ENCODE measurements at regions not wholly inside any gene's neighbourhood (a gene's known extent, or its start where the extent isn't known, plus 50 kb on each side); places are given as distances from the start of the nearest gene placed in this dataset.

DNA sequence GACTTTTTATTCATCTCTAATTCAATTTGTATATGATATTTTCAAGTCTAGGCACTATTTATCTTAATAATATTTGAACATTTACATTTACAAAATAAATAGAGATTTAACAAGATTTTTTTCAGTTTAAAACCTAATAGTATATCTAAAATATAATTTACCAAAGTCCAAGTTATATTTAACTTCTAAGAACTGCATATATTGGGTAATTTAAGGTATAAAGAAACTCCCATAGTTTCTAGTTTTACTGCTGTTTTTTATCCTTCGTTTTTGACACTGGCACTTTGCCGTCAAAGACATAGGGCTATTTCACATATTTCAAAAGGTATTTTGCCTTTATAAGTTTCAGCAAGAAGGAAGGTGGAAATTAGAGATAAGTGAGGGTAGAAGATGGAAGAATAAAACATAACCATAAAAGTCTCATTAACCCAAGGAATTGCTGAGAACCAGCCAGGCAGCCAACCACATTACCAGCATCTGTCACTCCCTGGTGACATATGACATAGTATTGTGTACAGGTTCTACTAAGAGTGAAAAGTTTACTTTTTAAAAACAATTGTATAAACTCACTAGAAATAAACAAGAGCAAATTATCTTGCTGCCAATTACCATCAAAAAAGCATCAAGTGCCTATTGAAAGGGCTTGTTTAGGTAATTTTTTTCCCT is 251.5 kb downstream of the NSUN3 start:
- no peak for DNase-seq (ENCODE audit: low read depth in 1 of 2, low spot score in 1 of 2)
- Histone ChIP-seq H3K36me3 (no peaks in the 10 kb centered on the region), H3K27me3 (no peaks in the 10 kb centered on the region), H3K27ac (no peak overlapping the region), H3K9me3 (ENCODE audit: low read depth) (no peaks in the 10 kb centered on the region), H3K4me1 (ENCODE audit: low read depth) (no peaks in the 10 kb centered on the region), H3K4me3 (no peak overlapping the region)
- TF ChIP-seq, protein P1, sequence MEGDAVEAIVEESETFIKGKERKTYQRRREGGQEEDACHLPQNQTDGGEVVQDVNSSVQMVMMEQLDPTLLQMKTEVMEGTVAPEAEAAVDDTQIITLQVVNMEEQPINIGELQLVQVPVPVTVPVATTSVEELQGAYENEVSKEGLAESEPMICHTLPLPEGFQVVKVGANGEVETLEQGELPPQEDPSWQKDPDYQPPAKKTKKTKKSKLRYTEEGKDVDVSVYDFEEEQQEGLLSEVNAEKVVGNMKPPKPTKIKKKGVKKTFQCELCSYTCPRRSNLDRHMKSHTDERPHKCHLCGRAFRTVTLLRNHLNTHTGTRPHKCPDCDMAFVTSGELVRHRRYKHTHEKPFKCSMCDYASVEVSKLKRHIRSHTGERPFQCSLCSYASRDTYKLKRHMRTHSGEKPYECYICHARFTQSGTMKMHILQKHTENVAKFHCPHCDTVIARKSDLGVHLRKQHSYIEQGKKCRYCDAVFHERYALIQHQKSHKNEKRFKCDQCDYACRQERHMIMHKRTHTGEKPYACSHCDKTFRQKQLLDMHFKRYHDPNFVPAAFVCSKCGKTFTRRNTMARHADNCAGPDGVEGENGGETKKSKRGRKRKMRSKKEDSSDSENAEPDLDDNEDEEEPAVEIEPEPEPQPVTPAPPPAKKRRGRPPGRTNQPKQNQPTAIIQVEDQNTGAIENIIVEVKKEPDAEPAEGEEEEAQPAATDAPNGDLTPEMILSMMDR (IDR thresholded peaks at IDR 0.05; ENCODE audit: low read depth, low read length), result no peak

DNA sequence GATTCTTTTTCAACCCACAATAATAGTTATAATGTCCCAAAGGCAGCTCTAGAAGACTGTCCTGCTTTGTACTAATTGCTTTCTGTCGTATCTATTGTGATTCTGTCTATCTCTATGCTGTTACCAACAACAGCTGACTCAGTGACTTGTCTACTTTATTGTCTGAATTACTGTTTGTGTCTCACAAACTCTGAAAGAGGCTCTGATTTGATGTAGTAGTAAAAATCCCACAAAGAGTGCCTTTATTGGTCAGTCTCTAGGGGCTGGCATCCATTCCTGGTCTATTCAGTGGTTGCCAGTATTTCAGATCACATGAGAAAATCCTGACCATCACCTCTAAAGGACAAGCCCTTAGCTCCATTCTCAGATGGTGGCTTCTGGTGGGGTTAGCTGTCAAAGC is 254.2 kb downstream of the NSUN3 start:
- no peaks in the 10 kb centered on the region for H3K4me1 ChIP-seq (ENCODE audit: low read depth)
- DNase-seq (ENCODE audit: low read depth in 1 of 2, low spot score in 1 of 2), result no peak
- TF ChIP-seq, protein P1 (IDR thresholded peaks at IDR 0.05; ENCODE audit: low read depth, low read length), result no peak

DNA sequence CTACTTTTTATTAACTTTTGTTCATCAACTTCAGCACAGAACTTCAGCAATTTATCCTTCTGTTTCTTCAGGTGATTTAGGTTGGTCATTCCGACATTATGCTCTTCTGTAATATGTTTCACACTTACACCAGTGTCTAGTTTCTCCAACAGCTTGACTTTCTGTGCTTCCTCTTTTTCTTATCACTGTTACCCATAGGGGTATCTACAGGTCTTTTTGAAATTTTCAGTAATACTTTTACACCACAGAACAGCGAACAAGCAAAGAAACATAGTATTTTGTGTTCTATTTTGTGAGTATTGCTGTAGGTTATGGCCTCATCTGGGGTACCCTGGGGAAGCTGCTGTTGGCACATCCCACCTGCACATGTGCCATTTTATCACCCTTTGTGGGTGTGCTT is 260.7 kb downstream of the NSUN3 start:
- TF ChIP-seq, protein P1 (IDR thresholded peaks at IDR 0.05; ENCODE audit: low read depth, low read length), result no peak

More for the DNA sequence above, 254.2 kb downstream of the NSUN3 start:
- Histone ChIP-seq H3K4me3 (no peak overlapping the region), H3K36me3 (no peaks in the 10 kb centered on the region), H3K9me3 (ENCODE audit: low read depth) (no peaks in the 10 kb centered on the region), H3K27me3 (no peaks in the 10 kb centered on the region), H3K27ac (no peak overlapping the region)

DNA sequence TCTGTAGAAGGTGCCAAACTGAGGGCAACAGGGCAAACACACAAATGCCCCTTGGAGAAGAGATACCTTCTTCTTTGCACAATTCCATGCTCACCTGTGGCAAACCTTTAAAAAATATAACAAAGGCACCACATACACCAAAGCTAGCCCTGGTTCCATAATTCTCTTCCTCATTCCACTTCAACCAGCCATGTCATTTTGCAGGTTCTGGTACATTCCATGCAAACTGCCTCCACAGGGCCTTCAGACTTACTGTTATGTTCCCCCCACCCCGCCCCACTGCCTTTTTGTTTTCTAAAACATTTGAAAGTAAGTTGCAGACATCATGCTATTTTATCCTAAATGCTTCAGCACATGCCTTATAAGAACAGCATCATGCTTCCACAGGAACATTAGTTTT is 269.0 kb downstream of the NSUN3 start:
- Histone ChIP-seq H3K4me1 (ENCODE audit: low read depth) (no peaks in the 10 kb centered on the region), H3K9me3 (ENCODE audit: low read depth) (no peaks in the 10 kb centered on the region), H3K4me3 (no peak overlapping the region), H3K27me3 (no peaks in the 10 kb centered on the region), H3K27ac (no peak overlapping the region), H3K36me3 (no peaks in the 10 kb centered on the region)
- TF ChIP-seq, protein P1 (IDR thresholded peaks at IDR 0.05; ENCODE audit: low read depth, low read length), result no peak
- DNase-seq (ENCODE audit: low read depth in 1 of 2, low spot score in 1 of 2), result no peak

More for the DNA sequence above, 260.7 kb downstream of the NSUN3 start:
- Histone ChIP-seq H3K9me3 (ENCODE audit: low read depth) (no peaks in the 10 kb centered on the region), H3K4me3 (no peak overlapping the region), H3K36me3 (no peaks in the 10 kb centered on the region), H3K4me1 (ENCODE audit: low read depth) (no peaks in the 10 kb centered on the region), H3K27me3 (no peaks in the 10 kb centered on the region), H3K27ac (no peak overlapping the region)
- DNase-seq (ENCODE audit: low read depth in 1 of 2, low spot score in 1 of 2), result no peak

DNA sequence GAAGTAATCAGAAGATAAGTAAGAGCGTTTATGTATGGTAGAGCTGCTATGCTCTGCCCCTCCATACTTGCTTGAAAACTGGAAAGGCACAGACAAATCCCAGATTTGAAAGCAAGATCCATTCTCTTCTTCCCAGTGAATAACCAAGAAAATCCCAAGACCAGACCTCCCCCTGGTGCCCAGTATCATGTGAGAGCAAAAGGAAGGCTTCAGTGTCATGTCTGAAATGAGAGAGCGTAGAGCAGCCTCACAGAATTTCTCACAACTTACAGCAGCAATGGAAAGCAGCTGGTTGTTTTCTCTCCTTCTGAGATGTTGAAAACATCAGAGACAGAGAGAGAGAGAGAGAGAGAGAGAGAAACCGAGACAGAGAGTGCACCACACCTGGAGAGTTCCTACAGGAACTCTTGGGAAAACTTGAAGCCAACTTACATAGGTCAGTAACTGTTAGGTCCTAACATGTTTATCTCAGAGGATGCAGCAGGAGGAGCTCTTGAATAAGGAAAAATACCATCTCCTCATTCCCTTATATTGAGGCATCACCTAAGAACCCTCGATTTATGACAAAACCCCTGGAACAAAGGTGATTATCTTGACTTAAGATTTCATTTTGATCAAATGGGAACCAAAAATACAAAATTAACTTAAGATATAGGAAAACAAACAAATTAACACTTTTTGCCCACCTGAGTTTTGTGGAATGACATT is 273.3 kb downstream of the NSUN3 start:
- Histone ChIP-seq H3K4me3 (no peak overlapping the region), H3K27ac (no peak overlapping the region), H3K9me3 (ENCODE audit: low read depth) (no peaks in the 10 kb centered on the region), H3K4me1 (ENCODE audit: low read depth) (no peaks in the 10 kb centered on the region), H3K27me3 (no peaks in the 10 kb centered on the region), H3K36me3 (no peaks in the 10 kb centered on the region)
- DNase-seq (ENCODE audit: low read depth in 1 of 2, low spot score in 1 of 2), result peak; percentile 57 to 62
- TF ChIP-seq, protein P1 (IDR thresholded peaks at IDR 0.05; ENCODE audit: low read depth, low read length), result peak; percentile 41

Measured in cardiac muscle cell (in vitro differentiated cells and primary cell).